Left lung (tissue), 4 donors: ENCODE measurements at regions not wholly inside any gene's neighbourhood (a gene's known extent, or its start where the extent isn't known, plus 50 kb on each side); places are given as distances from the start of the nearest gene placed in this dataset.

Source experiments
- ATAC-seq: fragments of 200-7000 bp; cut with Tn5 transposase; one replicate; pipeline ENCODE4 v1.9.1; 2020; ENCODE audit warnings: moderate library complexity
- DNase-seq, 4 donors: peaks; one replicate each; pipeline ENCODE4 v3.0.0-alpha.2; 2013 to 2020
- H3K27ac ChIP-seq, 2 donors: fragments of 200-600 bp; sonication (generic) in 1 of 2; one replicate each; pipeline versions ENCODE4 v1.5.0 to v1.8.0; 2020 to 2021
- H3K27me3 ChIP-seq, 2 donors: fragments of 200-600 bp; sonication (generic) in 1 of 2; one replicate each; pipeline versions ENCODE4 v1.5.0 to v1.8.0; 2020 to 2021
- H3K36me3 ChIP-seq, 2 donors: fragments of 200-600 bp; sonication (generic) in 1 of 2; one replicate each; pipeline versions ENCODE4 v1.5.0 to v1.8.0; 2020 to 2021
- H3K4me1 ChIP-seq, 2 donors: fragments of 200-600 bp; one replicate each; pipeline ENCODE4 v1.8.0; 2021
- H3K4me3 ChIP-seq, 2 donors: fragments of 200-600 bp; sonication (generic) in 1 of 2; one replicate each; pipeline versions ENCODE4 v1.5.0 to v1.8.0; 2020 to 2021; ENCODE audit warnings: mild to moderate bottlenecking in 1 of 2
- H3K9me3 ChIP-seq, 2 donors: fragments of 200-600 bp; sonication (generic) in 1 of 2; one replicate each; pipeline versions ENCODE4 v1.5.0 to v1.8.0; 2020 to 2021
- intact Hi-C, 2 donors: fragments of 100-400 bp; cut with DNase I; formaldehyde crosslinking; loops; one replicate each; pipeline versions ENCODE4 v1.11.2 to v1.14.2; 2022
- TF ChIP-seq, protein P1 (sequence below), 2 donors: fragments of 200-600 bp; sonication (generic) in 1 of 2; IDR thresholded peaks; one replicate each; pipeline versions ENCODE4 v1.5.0 to v1.8.0; 2021; ENCODE audit warnings: antibody characterized with exemption in 2 of 2
- donor health status: DM: no; HTN: yes; CAD: no.
- donor health status: DM: no; HTN: no; CAD: no.

DNA sequence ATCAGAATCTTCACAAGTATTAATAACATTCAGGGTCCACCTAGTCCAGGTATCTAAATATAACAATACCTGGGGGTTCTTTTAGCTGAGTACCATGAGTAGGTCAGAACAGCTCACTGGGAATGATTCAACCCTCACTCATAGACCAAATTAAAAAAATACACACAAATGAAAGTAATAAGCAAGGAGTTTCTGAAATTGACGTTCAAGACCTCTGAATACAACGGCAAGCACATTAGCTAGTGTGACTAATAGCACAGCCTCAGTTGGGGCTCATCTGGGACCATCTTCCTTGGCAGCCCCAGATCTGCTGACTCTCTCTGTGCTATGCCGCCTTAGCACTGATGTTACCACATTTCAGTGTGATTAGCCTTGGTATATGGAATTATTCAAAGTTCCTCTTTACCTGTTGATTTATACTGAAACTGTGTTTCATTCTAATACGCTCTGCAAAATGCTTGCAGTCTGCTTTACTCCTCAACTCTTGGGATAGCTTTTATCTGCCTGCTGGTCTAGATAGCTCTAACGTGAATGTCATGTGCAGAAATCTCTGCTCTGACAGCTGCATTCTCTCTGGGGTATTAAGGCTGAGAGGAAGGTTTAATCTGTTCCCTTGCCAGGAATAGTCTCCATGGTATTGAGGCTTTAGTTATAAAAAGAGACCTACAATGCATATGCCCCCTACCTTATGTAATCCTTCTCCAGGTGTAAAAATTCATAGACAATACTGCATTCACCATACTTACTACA, 153.3 kb downstream of the METTL4 start:
- DNase-seq = no peak
- no peak overlapping the region for H3K4me3 ChIP-seq
- H3K27ac ChIP-seq = no peak overlapping the region
- intact Hi-C loops = no loop called here
- H3K36me3 ChIP-seq = no peaks in the 10 kb centered on the region
- no peaks in the 10 kb centered on the region for H3K9me3 ChIP-seq
- no peak for ATAC-seq
- no peaks in the 10 kb centered on the region for H3K4me1 ChIP-seq
- H3K27me3 ChIP-seq = no peaks in the 10 kb centered on the region
- TF ChIP-seq, protein P1, sequence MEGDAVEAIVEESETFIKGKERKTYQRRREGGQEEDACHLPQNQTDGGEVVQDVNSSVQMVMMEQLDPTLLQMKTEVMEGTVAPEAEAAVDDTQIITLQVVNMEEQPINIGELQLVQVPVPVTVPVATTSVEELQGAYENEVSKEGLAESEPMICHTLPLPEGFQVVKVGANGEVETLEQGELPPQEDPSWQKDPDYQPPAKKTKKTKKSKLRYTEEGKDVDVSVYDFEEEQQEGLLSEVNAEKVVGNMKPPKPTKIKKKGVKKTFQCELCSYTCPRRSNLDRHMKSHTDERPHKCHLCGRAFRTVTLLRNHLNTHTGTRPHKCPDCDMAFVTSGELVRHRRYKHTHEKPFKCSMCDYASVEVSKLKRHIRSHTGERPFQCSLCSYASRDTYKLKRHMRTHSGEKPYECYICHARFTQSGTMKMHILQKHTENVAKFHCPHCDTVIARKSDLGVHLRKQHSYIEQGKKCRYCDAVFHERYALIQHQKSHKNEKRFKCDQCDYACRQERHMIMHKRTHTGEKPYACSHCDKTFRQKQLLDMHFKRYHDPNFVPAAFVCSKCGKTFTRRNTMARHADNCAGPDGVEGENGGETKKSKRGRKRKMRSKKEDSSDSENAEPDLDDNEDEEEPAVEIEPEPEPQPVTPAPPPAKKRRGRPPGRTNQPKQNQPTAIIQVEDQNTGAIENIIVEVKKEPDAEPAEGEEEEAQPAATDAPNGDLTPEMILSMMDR (IDR thresholded peaks at IDR 0.05) = no peak

GRCh38 chr18:2420367-2420766, 150.9 kb downstream of the METTL4 start:
- ATAC-seq (no peak), DNase-seq (no peak)
- TF ChIP-seq, protein P1 (IDR thresholded peaks at IDR 0.05) = no peak
- Histone ChIP-seq H3K4me3 (no peak overlapping the region), H3K4me1 (no peaks in the 10 kb centered on the region), H3K36me3 (no peaks in the 10 kb centered on the region), H3K27me3 (no peaks in the 10 kb centered on the region), H3K27ac (no peak overlapping the region), H3K9me3 (no peaks in the 10 kb centered on the region)
- intact Hi-C loops = no loop called here

- H3K9me3 ChIP-seq = no peaks in the 10 kb centered on the region
- H3K36me3 ChIP-seq = no peaks in the 10 kb centered on the region
- H3K4me3 ChIP-seq = no peak overlapping the region
- no peaks in the 10 kb centered on the region for H3K27me3 ChIP-seq
- no peak overlapping the region for H3K27ac ChIP-seq
- intact Hi-C loops = no loop called here
- ATAC-seq = no peak
- TF ChIP-seq, protein P1 (IDR thresholded peaks at IDR 0.05) = no peak
- no peak for DNase-seq
- H3K4me1 ChIP-seq = no peaks in the 10 kb centered on the region
These were observed 147.5 kb downstream of the METTL4 start for GRCh38 chr18:2423761-2424160.

- DNase-seq (no peak), ATAC-seq (no peak)
- no peaks in the 10 kb centered on the region for H3K4me1 ChIP-seq
- H3K27ac ChIP-seq = no peak overlapping the region
- H3K9me3 ChIP-seq = no peaks in the 10 kb centered on the region
- H3K4me3 ChIP-seq = no peak overlapping the region
- no peaks in the 10 kb centered on the region for H3K36me3 ChIP-seq
- intact Hi-C loops = no loop called here
- TF ChIP-seq, protein P1 (IDR thresholded peaks at IDR 0.05) = no peak
- no peaks in the 10 kb centered on the region for H3K27me3 ChIP-seq
These were observed 146.9 kb downstream of the METTL4 start for GRCh38 chr18:2424420-2424819.

DNA sequence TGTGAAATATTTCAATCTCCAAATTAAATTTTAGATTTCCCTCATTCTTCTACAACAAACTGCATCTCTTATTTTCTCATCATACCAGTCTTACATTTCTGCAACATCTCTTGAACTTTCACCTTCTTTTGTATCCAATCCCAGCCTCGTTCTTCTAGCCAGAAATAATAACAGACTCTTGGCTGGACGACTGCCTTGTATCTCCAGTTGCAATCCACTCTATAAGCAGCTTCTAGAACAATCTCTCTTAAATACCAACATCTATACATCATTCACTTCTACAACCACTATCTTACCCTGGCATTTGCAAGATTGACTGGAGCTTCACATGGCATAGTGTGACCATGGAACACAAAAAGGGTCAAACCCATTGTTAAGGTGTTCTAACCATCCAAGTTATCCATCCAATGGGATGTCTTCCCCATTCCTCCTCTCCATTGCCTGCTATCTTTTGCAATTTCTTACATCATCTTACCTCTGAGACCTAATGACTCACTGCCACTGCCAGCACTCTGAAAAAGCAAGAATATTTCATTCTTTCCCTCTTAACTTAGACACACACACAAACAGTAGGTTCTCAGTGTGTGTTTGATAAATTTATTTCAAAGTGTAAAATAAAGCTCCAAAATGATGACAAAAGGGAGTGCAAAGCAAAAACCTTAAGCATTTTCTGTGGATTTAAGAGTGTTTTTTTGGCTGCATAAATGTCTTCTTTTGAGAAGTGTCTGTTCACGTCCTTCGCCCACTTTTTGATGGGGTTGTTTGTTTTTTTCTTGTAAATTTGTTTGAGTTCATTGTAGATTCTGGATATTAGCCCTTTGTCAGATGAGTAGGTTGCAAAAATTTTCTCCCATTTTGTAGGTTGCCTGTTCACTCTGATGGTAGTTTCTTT, 145.6 kb downstream of the METTL4 start:
- ATAC-seq (no peak), DNase-seq (no peak)
- intact Hi-C loops = no loop called here
- Histone ChIP-seq H3K36me3 (no peaks in the 10 kb centered on the region), H3K9me3 (peaks cover 0 to 12% of the 10 kb centered on the region in 2 donors), H3K27ac (no peak overlapping the region), H3K4me3 (no peak overlapping the region), H3K27me3 (no peaks in the 10 kb centered on the region), H3K4me1 (no peaks in the 10 kb centered on the region)
- TF ChIP-seq, protein P1 (IDR thresholded peaks at IDR 0.05) = no peak
